ENCODE measurements at regions not wholly inside any gene's neighbourhood (a gene's known extent, or its start where the extent isn't known, plus 50 kb on each side); places are given as distances from the start of the nearest gene placed in this dataset.
"Not testable (repeated sequence)": the region's sequence is repeated elsewhere in the genome, so short reads cannot be mapped to it uniquely, and the experiment has no call there.

- no peak for DNase-seq
Observed at GRCh38 chr4:91653067-91653466, 650.7 kb upstream of the GRID2 start.

GRCh38 chr4:91681091-91681490 lies 622.7 kb upstream of the GRID2 start:
- DNase-seq, result no peak

- no peak for DNase-seq
Observed at GRCh38 chr4:91681544-91681943, 622.2 kb upstream of the GRID2 start.

DNA sequence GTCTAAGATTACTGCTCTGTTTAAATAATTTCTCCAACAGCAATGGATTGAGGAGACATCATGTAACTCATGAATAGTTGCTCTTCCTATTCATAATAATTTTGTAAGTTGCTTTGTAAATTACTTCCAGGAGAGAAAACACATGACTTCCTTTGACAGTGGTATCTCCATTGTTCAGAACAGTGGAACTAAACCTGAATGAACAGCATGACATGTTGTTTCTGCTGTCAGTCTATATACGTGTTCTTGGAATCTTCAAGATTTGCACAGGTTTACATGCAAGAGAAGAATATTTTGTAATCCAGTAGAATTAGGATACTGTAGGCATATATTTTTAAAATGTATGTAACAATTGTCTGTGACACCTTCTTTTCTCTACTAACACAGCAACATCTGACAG lies 618.8 kb upstream of the GRID2 start:
- DNase-seq, result no peak

- DNase-seq, result no peak
Observed at GRCh38 chr4:91688413-91688812, 615.4 kb upstream of the GRID2 start.

DNA sequence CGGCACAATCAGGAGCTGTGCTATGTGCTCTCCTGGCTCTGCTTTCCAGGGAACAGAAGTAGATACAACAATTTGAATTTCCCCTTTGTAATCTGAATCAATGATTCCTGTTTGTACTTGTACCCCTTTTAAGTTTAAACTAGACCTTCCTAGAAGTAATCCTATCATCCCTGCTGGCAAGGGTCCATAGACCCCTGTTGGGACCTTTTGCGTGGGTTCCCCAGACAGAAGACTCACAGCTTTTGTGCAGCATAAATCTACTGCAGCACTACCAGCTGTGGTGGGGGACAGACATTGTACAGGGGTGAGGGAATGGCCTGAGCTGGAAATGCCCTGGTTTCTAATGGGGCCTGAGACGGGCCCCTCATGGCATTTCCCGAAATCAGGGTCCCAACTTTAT lies 604.1 kb upstream of the GRID2 start:
- not testable (repeated sequence) for DNase-seq

GRCh38 chr4:91729851-91730250 lies 573.9 kb upstream of the GRID2 start:
- DNase-seq, result no peak

DNA sequence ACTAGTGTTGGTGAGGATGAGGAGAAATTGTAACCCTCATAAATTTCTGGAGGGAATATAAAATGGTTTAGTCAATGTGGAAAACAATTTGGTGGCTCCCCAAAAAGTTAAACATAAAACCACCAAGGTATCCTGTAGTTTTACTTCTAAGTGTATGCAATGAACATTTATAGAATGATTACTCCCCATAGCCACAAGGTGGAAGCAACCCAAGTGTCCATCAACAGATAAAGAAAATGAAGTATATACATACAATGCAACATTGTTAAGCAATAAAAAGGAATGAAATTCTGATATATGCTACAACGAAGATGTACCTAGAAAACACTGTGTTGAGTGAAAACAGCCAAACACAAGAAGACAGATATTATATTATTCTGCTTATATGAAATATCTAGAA lies 569.1 kb upstream of the GRID2 start:
- DNase-seq, result no peak

- not testable (repeated sequence) for DNase-seq
Observed at GRCh38 chr4:91738831-91739230, 564.9 kb upstream of the GRID2 start.

- no peak for DNase-seq
Observed at GRCh38 chr4:91746551-91746950, 557.2 kb upstream of the GRID2 start.

DNA sequence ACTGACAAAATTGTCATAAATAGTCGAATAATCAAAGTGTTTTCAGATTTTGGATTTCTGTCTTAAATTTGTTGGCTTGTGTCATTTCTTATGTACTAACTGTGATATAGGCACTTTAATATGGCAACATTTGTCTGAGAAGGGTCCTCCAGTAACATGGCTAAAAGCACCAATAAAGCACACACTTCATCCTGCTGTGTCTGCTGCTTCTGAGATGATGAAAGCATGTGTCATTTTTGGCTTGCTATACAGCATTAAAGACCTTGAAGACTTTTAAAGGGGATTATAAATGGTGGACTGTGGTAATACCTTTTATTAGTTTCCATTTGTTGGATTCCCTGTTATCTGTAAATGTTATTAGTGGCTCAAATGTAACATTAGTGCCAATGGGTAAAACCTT lies 551.8 kb upstream of the GRID2 start:
- DNase-seq, result no peak

DNA sequence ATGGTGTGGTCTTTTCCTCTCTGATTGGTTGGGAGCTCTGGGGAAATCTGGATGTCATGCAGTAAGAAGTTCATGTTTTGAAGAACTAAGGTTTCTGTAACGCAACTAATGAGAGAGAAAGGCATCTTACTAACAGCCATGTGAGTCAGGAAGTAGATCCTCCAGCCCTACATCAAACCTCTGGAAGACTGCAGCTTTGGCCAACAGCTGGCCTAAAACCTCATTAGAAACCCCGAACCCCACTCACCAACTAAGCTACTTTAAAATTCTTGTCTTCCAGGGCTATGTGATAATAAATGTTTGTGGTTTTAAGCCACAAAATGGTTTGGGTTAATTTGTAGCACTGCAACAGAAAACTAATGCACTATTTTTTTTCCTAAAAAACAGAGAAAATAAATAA lies 549.0 kb upstream of the GRID2 start:
- DNase-seq, result no peak

GRCh38 chr4:91758487-91758886 lies 545.3 kb upstream of the GRID2 start:
- DNase-seq, result no peak

GRCh38 chr4:91764085-91764484 lies 539.7 kb upstream of the GRID2 start:
- DNase-seq, result no peak

DNA sequence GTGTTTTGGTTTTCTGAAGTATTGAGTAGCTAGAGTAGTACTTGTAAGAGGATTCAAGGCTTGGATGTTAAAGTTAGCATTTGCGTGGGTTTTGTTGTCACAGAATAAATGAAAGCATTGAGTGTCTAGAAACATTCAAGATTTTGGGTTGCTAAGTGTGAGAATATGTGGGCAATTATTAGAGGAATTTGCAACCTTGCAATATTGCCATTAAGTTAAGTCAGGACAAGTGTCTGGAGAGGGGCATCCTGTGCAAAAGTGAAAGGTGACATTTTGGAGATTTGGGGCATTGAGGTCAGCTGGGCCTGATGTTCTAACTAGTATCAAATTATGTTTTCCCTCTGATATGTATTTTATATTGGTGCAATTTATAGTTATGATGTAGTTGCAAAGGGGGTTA lies 533.9 kb upstream of the GRID2 start:
- no peak for DNase-seq

DNA sequence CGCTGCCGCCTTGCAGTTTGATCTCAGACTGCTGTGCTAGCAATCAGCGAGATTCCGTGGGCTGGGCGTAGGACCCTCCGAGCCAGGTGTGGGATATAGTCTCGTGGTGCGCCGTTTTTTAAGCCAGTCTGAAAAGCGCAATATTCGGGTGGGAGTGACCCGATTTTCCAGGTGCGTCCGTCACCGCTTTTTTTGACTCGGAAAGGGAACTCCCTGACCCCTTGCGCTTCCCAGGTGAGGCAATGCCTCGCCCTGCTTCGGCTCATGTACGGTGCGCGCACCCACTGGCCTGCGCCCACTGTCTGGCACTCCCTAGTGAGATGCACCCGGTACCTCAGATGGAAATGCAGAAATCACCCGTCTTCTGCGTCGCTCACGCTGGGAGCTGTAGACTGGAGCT lies 512.1 kb upstream of the GRID2 start:
- DNase-seq, result not testable (repeated sequence)

DNA sequence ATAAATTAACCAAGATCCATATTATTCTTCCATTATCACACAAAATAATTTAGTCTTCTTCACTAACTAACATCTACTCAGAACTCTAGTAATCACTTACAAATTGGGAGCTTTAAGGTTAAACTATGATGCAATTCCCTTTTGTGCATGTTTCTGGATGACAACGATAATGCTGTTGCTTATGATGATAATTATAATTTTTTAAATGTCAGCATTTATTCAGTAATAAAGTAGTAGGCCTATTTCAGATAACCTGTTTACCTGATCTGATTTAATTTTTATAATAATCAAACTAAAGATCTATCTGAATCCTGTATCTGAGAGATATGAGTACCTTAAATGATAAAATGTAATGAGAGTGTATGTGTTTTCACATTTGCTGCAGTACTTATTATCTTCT lies 507.8 kb upstream of the GRID2 start:
- no peak for DNase-seq

- no peak for DNase-seq
Observed at GRCh38 chr4:91812319-91812718, 491.4 kb upstream of the GRID2 start.

DNA sequence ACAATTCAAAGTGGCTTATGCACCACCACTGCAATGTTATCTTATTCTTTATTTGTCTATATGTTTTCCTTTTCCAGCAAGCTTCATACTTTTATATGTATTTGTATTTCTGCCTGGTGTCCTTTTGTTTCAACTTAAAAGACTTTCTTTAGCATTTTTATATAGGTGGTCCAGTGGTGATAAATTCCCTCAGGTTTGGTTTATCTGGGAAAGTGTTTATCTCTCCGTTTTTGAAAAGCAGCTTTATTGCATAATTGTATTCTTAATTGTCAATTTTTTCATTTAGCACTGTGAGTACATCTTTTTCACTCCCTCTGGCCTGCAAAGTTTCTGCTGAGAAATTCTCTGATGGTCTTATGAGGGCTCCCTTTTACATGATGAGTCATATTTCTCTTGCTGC lies 479.0 kb upstream of the GRID2 start:
- DNase-seq, result no peak

DNA sequence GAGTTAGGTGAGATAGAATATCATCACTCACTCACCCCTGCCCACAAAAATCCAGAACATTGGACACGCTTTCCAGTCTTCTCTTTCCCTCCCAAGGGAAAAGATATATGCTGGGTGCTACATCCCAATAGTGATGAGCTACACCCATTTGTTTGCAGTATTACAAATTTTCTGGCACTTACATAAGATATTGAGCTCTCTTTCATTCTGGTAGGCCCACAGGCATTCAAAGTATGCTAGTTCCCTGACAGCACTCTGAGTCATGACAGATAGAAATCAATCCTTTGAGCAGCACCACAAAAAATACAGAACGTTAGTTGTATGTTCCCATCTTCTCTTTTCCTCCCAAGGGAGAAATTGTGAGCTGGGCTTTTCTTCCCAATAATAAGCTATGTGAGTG lies 477.6 kb upstream of the GRID2 start:
- DNase-seq, result no peak

- DNase-seq, result no peak
Observed at GRCh38 chr4:91827914-91828313, 475.9 kb upstream of the GRID2 start.

DNA sequence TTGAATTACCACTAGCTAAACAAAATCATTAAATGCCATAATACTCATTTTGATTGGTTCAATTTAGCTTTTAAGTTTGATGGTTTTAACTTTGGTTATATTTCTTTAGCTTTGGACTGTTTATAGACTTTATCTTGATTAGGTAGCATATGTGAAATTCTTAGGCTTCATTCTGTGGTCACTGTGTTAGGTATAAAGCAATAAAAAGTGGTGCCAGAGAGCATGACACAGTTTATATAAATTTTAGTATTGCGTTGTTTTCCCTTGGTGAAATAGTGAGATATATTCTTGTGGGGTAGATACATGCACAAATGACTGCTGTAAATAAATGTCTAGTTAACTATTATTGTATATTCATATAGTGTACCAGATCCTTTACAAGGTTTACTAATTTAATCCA lies 474.2 kb upstream of the GRID2 start:
- no peak for DNase-seq

DNA sequence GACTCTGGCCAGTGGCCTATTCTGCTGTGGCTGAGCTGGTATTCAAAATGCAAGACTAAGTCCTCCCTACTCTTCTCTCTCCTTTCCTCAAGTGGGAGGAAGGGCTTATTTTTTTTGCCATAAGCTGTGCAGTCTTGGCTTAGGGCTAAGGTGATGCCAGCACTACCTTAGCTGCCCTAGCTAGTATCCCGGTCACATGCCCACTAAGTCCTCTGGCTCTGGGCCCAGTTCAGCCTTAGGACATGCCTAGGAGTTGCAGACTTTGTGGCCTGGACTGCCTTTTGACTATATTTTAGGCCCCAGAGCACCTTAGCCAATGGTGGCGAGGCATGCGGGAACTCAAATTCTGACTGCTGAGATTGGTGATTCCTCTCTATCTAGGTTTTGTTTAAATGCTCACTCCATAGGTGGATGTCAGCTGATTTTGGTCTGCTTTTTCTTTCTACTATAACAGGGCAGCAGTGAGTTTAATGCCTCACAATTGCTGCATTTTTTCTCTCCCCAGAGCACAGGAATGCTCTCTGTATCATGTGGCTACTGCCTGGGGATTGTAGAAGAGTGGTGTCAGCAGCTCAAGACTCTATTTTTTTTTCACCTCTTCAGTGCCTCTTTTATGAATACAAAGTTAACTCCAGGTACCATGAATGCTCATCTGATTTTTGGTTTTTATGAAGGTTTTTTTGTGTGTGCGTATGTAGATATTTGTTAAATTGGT lies 472.9 kb upstream of the GRID2 start:
- no peak for DNase-seq

- DNase-seq, result no peak
Observed at GRCh38 chr4:91837608-91838029, 466.1 kb upstream of the GRID2 start.

Data from renal pelvis (tissue), 1 donor.